Endothelial cell of umbilical vein (primary cell): ENCODE measurements at regions not wholly inside any gene's neighbourhood (a gene's known extent, or its start where the extent isn't known, plus 50 kb on each side); places are given as distances from the start of the nearest gene placed in this dataset.

ENCODE experiments used
- BruUV-seq: library from RNA; stranded (reverse); fragments of 400-500 nt; replicated peaks from 2 replicates; lab custom pipeline; 2021; lab: Mats Ljungman, UMichigan
- CTCF ChIA-PET: fragments of 300-600, 350-600 bp; sonication (Branson Sonifier 250); formaldehyde crosslinking; loops from one replicate; lab custom pipeline; 2021; ENCODE audit warnings: antibody characterized with exemption, inconsistent platforms; lab: Charles Lee
- POLR2A ChIA-PET: fragments of 300-600, 350-600 bp; sonication (Branson Sonifier 250); formaldehyde crosslinking; loops from one replicate; lab custom pipeline; 2021; ENCODE audit warnings: antibody characterized with exemption, inconsistent platforms; lab: Charles Lee
- DNase-seq: peaks from one replicate; pipeline ENCODE4 v3.0.0-alpha.2; 2011; ENCODE audit warnings: low read depth, low spot score
- FAIRE-seq: peaks from 2 replicates; lab custom pipeline; 2011; peaks lifted over from hg19 to GRCh38; lab: Jason Lieb, UNC
- H2AFZ ChIP-seq: 2 replicates; pipeline ENCODE4 v1.6.0; 2012; ENCODE audit warnings: low read depth, low read length, control low read depth, inconsistent platforms
- H3K27ac ChIP-seq: 2 replicates; pipeline ENCODE4 v1.5.1; 2011; ENCODE audit warnings: low read depth, mild to moderate bottlenecking, control low read depth, low read length, moderate library complexity; ENCODE audit not compliant: insufficient read depth
- H3K27me3 ChIP-seq, 2 experiments: 2 replicates each; pipeline versions ENCODE4 v1.6.0 to v1.6.1; 2011; ENCODE audit warnings: low read length in 2 of 2, mixed read lengths in 1 of 2; ENCODE audit not compliant: control insufficient read depth in 2 of 2, insufficient read depth in 2 of 2
- H3K36me3 ChIP-seq, 2 experiments: 2 replicates in 1 of 2; 3 replicates in 1 of 2; pipeline ENCODE4 v1.5.1; 2011; ENCODE audit warnings: low read length in 2 of 2, mild to moderate bottlenecking in 1 of 2, moderate library complexity in 1 of 2; ENCODE audit not compliant: control insufficient read depth in 2 of 2, insufficient read depth in 2 of 2; ENCODE audit errors: extremely low read depth in 1 of 2
- H3K4me1 ChIP-seq: 3 replicates; pipeline ENCODE4 v1.5.1; 2011; ENCODE audit warnings: mild to moderate bottlenecking, low read length; ENCODE audit not compliant: control insufficient read depth, insufficient read depth; ENCODE audit errors: extremely low read depth
- H3K4me2 ChIP-seq: 2 replicates; pipeline ENCODE4 v1.6.1; 2011; ENCODE audit warnings: low read length, control low read depth, mixed read lengths; ENCODE audit not compliant: insufficient read depth
- H3K4me3 ChIP-seq, 3 experiments: fragments of 200-600 bp in 1 of 3; sonication (generic), shearing (Covaris generic) in 1 of 3; replicated peaks in 1 of 3; 2 replicates each; pipeline ENCODE4 v1.5.1; 2011 to 2016; ENCODE audit warnings: control low read depth in 3 of 3, low read length in 3 of 3, mild to moderate bottlenecking in 2 of 3, inconsistent platforms in 1 of 3, low read depth in 1 of 3, moderate library complexity in 1 of 3; ENCODE audit not compliant: insufficient read depth in 1 of 3
- H3K79me2 ChIP-seq: 2 replicates; pipeline ENCODE4 v1.6.0; 2012; ENCODE audit warnings: low read length, inconsistent platforms; ENCODE audit not compliant: control insufficient read depth, insufficient read depth
- H3K9ac ChIP-seq: replicated peaks from 2 replicates; pipeline ENCODE3; 2011; ENCODE audit warnings: low read length, control low read depth; ENCODE audit not compliant: insufficient read depth; ENCODE audit errors: extremely low read depth
- H3K9me1 ChIP-seq: replicated peaks from 3 replicates; pipeline ENCODE4 v1.6.0; 2011; ENCODE audit warnings: mild to moderate bottlenecking, low read length; ENCODE audit not compliant: control insufficient read depth, insufficient read depth; ENCODE audit errors: extremely low read depth
- H3K9me3 ChIP-seq: replicated peaks from 2 replicates; pipeline ENCODE4 v1.5.1; 2012; ENCODE audit warnings: low read length, inconsistent platforms; ENCODE audit not compliant: control insufficient read depth, insufficient read depth
- H4K20me1 ChIP-seq: replicated peaks from 2 replicates; pipeline ENCODE3; 2011; ENCODE audit warnings: mild to moderate bottlenecking, low read length; ENCODE audit not compliant: control insufficient read depth, insufficient read depth; ENCODE audit errors: extremely low read depth
- EZH2 ChIP-seq: IDR thresholded peaks from 2 replicates; pipeline ENCODE4 v1.6.1; 2012; ENCODE audit warnings: borderline replicate concordance, low read depth, mild to moderate bottlenecking, moderate library complexity, low read length, inconsistent platforms; ENCODE audit not compliant: severe bottlenecking
- FOS ChIP-seq: IDR thresholded peaks from 2 replicates; pipeline ENCODE4 v1.6.1; 2011; ENCODE audit warnings: mild to moderate bottlenecking, low read length, moderate library complexity, borderline replicate concordance; ENCODE audit not compliant: insufficient read depth
- GATA2 ChIP-seq: IDR thresholded peaks from 2 replicates; pipeline ENCODE4 v1.7.0; 2011; ENCODE audit warnings: low read depth, mild to moderate bottlenecking, moderate library complexity, mixed read lengths, low read length; ENCODE audit not compliant: insufficient read length, insufficient read depth
- JUN ChIP-seq: IDR thresholded peaks from 2 replicates; pipeline ENCODE4 v1.6.1; 2011; ENCODE audit warnings: borderline replicate concordance, low read depth; ENCODE audit not compliant: insufficient read length, insufficient read depth
- MYC ChIP-seq: IDR thresholded peaks from one replicate; pipeline ENCODE4 v1.6.1; 2011; ENCODE audit warnings: mild to moderate bottlenecking, low read depth, low read length
- POLR2A ChIP-seq: IDR thresholded peaks from 2 replicates; pipeline ENCODE4 v1.6.1; 2012; ENCODE audit warnings: low read depth, mild to moderate bottlenecking, control low read depth, low read length
- POLR2AphosphoS5 ChIP-seq: IDR thresholded peaks from 2 replicates; pipeline ENCODE4 v1.6.1; 2012; ENCODE audit warnings: low read depth, mild to moderate bottlenecking, control low read depth, low read length, moderate library complexity; ENCODE audit not compliant: insufficient read depth
- dilution Hi-C: fragments of 300-500 bp; cut with MboI; formaldehyde crosslinking; loops from one replicate; pipeline ENCODE4 v1.15.0; 2019; ENCODE audit warnings: low sequenced_read_pairs; ENCODE audit not compliant: extremely low pct_ligation_motif_present
- intact Hi-C: fragments of 100-400 bp; cut with micrococcal nuclease; formaldehyde crosslinking; loops from one replicate; pipeline ENCODE4 v1.10.0; 2022
- TF ChIP-seq, protein P1 (sequence below): IDR thresholded peaks from 2 replicates; pipeline ENCODE4 v1.6.1; 2011; ENCODE audit not compliant: insufficient read depth, insufficient read length
- TF ChIP-seq, protein P2 (sequence below), 2 donors: IDR thresholded peaks; 1 replicate in 1 of 2; 2 replicates in 1 of 2; pipeline ENCODE4 v1.5.1; 2011; ENCODE audit warnings: low read length in 2 of 2, mild to moderate bottlenecking in 2 of 2, moderate library complexity in 2 of 2, control low read depth in 1 of 2, inconsistent platforms in 1 of 2, low read depth in 1 of 2; ENCODE audit not compliant: insufficient read depth in 1 of 2; ENCODE audit errors: extremely low read depth in 1 of 2

DNA sequence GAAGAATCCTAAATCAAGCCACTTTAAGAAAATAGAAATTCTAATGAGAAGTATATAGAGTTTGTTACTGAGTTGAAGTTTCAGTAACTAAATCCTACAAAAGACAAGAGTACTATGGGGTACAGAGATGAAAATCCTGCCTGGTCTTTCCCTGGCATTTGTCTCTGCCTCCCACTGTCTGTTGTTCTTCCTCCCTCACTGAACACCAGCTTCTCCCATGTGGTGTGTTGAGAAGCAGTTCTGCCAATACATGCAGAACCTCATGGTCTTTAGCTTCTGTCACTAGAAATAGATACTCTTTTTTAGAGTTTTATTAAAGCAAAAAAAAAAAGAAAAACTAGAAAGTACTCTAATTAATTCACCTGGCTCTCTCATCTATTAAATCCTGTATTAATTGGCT, 664.4 kb downstream of the CDH8 start:
- no peaks in the 10 kb centered on the region for H3K4me1 ChIP-seq
- BruUV-seq = no TSS peak
- H3K9me1 ChIP-seq = no peaks in the 10 kb centered on the region
- no peaks in the 10 kb centered on the region for H3K79me2 ChIP-seq
- H3K9ac ChIP-seq = no peak overlapping the region
- intact Hi-C loops = no loop called here
- H4K20me1 ChIP-seq = no peaks in the 10 kb centered on the region
- H2AFZ ChIP-seq = no peak overlapping the region
- ChIA-PET CTCF (no interaction called here), POLR2A (no interaction called here)
- FAIRE-seq (no peak), DNase-seq (no peak)
- H3K9me3 ChIP-seq = no peaks in the 10 kb centered on the region
- no peaks in the 10 kb centered on the region for H3K27me3 ChIP-seq
- no peak overlapping the region for H3K27ac ChIP-seq
- H3K36me3 ChIP-seq = no peaks in the 10 kb centered on the region
- H3K4me3 ChIP-seq = no peak overlapping the region
- no peak overlapping the region for H3K4me2 ChIP-seq
- TF ChIP-seq, protein P1, sequence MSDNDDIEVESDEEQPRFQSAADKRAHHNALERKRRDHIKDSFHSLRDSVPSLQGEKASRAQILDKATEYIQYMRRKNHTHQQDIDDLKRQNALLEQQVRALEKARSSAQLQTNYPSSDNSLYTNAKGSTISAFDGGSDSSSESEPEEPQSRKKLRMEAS = no peak
- TF ChIP-seq POLR2AphosphoS5 (no peak), GATA2 (no peak), MYC (no peak), JUN (no peak), POLR2A (no peak)
- dilution Hi-C loops = no loop called here

DNA sequence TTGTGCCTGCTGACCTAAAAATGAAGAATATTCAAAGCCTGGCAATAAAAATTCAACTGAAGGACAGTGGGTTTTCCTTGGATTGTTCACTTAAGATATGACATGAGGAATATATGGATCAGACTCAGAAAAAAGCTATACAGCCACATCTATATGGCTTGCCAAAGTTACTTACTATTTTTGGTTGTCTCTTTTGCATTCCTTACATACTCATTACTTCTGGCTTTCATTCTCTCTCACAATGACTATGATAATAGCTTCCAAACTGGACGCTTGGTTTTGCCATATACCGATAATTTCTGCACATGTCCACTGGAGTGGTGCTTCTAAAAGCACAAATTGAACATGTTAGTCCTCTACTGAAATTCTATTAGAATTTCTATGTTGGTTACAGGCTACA, 664.9 kb downstream of the CDH8 start:
- no peaks in the 10 kb centered on the region for H4K20me1 ChIP-seq
- no peaks in the 10 kb centered on the region for H3K36me3 ChIP-seq
- CTCF ChIA-PET = no interaction called here
- no peaks in the 10 kb centered on the region for H3K9me1 ChIP-seq
- H3K9ac ChIP-seq = no peak overlapping the region
- intact Hi-C loops (no loop called here), dilution Hi-C loops (no loop called here)
- H3K9me3 ChIP-seq = no peaks in the 10 kb centered on the region
- POLR2A ChIA-PET = no interaction called here
- H3K4me3 ChIP-seq = no peak overlapping the region
- no peak for TF ChIP-seq JUN
- TF ChIP-seq, protein P1 = no peak
- no peak for TF ChIP-seq POLR2A
- TF ChIP-seq MYC = no peak
- no peak for TF ChIP-seq FOS
- no peak for TF ChIP-seq GATA2
- no peak for TF ChIP-seq EZH2
- no peak for TF ChIP-seq POLR2AphosphoS5
- TF ChIP-seq, protein P2, sequence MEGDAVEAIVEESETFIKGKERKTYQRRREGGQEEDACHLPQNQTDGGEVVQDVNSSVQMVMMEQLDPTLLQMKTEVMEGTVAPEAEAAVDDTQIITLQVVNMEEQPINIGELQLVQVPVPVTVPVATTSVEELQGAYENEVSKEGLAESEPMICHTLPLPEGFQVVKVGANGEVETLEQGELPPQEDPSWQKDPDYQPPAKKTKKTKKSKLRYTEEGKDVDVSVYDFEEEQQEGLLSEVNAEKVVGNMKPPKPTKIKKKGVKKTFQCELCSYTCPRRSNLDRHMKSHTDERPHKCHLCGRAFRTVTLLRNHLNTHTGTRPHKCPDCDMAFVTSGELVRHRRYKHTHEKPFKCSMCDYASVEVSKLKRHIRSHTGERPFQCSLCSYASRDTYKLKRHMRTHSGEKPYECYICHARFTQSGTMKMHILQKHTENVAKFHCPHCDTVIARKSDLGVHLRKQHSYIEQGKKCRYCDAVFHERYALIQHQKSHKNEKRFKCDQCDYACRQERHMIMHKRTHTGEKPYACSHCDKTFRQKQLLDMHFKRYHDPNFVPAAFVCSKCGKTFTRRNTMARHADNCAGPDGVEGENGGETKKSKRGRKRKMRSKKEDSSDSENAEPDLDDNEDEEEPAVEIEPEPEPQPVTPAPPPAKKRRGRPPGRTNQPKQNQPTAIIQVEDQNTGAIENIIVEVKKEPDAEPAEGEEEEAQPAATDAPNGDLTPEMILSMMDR (IDR thresholded peaks at IDR 0.05; ENCODE audit: extremely low read depth in 1 of 2, insufficient read depth in 1 of 2, low read depth in 1 of 2, low read length in 2 of 2) = no peak
- no peaks in the 10 kb centered on the region for H3K27me3 ChIP-seq
- H3K27ac ChIP-seq = no peak overlapping the region
- H2AFZ ChIP-seq = no peak overlapping the region
- H3K79me2 ChIP-seq = no peaks in the 10 kb centered on the region
- no TSS peak for BruUV-seq
- no peak for DNase-seq
- H3K4me1 ChIP-seq = no peaks in the 10 kb centered on the region
- FAIRE-seq = no peak
- no peak overlapping the region for H3K4me2 ChIP-seq
